ENCODE measurements at regions not wholly inside any gene's neighbourhood (a gene's known extent, or its start where the extent isn't known, plus 50 kb on each side); places are given as distances from the start of the nearest gene placed in this dataset.

- no peak overlapping the region for H3K27ac ChIP-seq (ENCODE audit: low read depth in 1 of 2, low read length in 2 of 2)
- no peak overlapping the region for H3K4me3 ChIP-seq (ENCODE audit: low read length)
- no peaks in the 10 kb centered on the region for H3K27me3 ChIP-seq (ENCODE audit: control insufficient read depth in 1 of 2, insufficient read depth in 2 of 2, low read length in 2 of 2)
- intact Hi-C loops (cut with DNase I, micrococcal nuclease) = no loop called here
- H3K36me3 Mint-ChIP-seq (ENCODE audit: low read depth) = no peaks in the 10 kb centered on the region
- H3K9me3 Mint-ChIP-seq = peaks cover 11% of the 10 kb centered on the region
- H3K4me1 Mint-ChIP-seq (ENCODE audit: low read depth) = no peaks in the 10 kb centered on the region
- H3K36me3 ChIP-seq (ENCODE audit: insufficient read depth, low read length) = no peaks in the 10 kb centered on the region
- ATAC-seq (ENCODE audit: poor library complexity) = no peak
- H3K27ac Mint-ChIP-seq = no peak overlapping the region
- ChIA-PET POLR2A (no interaction called here), CTCF (no interaction called here)
- DNase-seq = no peak
- TF ChIP-seq CTCF (IDR thresholded peaks at IDR 0.05) = no peak
- no peaks in the 10 kb centered on the region for H3K4me1 ChIP-seq (ENCODE audit: insufficient read depth, low read length)
- H3K27me3 Mint-ChIP-seq = no peaks in the 10 kb centered on the region
- H3K4me3 Mint-ChIP-seq = no peak overlapping the region
- H3K9me3 ChIP-seq (ENCODE audit: control insufficient read depth in 1 of 2, insufficient read depth in 1 of 2, low read length in 2 of 2) = peaks cover 0 to 4% of the 10 kb centered on the region in 2 experiments
Observed at GRCh38 chr7:52831321-52831720, 204.1 kb upstream of the POM121L12 start.

- no peak for TF ChIP-seq CTCF (IDR thresholded peaks at IDR 0.05)
- no peaks in the 10 kb centered on the region for H3K36me3 ChIP-seq (ENCODE audit: insufficient read depth, low read length)
- DNase-seq (no peak), ATAC-seq (ENCODE audit: poor library complexity) (no peak)
- no peak overlapping the region for H3K4me3 ChIP-seq (ENCODE audit: low read length)
- Mint-ChIP-seq H3K4me3 (no peak overlapping the region), H3K36me3 (ENCODE audit: low read depth) (no peaks in the 10 kb centered on the region), H3K27me3 (no peaks in the 10 kb centered on the region), H3K4me1 (ENCODE audit: low read depth) (no peaks in the 10 kb centered on the region), H3K9me3 (peaks cover 11% of the 10 kb centered on the region), H3K27ac (no peak overlapping the region)
- intact Hi-C loops (cut with DNase I, micrococcal nuclease) = no loop called here
- H3K27me3 ChIP-seq (ENCODE audit: control insufficient read depth in 1 of 2, insufficient read depth in 2 of 2, low read length in 2 of 2) = no peaks in the 10 kb centered on the region
- H3K9me3 ChIP-seq (ENCODE audit: control insufficient read depth in 1 of 2, insufficient read depth in 1 of 2, low read length in 2 of 2) = peaks cover 0 to 4% of the 10 kb centered on the region in 2 experiments
- POLR2A ChIA-PET = no interaction called here
- no peak overlapping the region for H3K27ac ChIP-seq (ENCODE audit: low read depth in 1 of 2, low read length in 2 of 2)
- CTCF ChIA-PET = no interaction called here
- H3K4me1 ChIP-seq (ENCODE audit: insufficient read depth, low read length) = no peaks in the 10 kb centered on the region
Observed at GRCh38 chr7:52830801-52831200, 204.6 kb upstream of the POM121L12 start.

- intact Hi-C loops (cut with DNase I, micrococcal nuclease) = no loop called here
- H3K4me1 Mint-ChIP-seq (ENCODE audit: low read depth) = no peaks in the 10 kb centered on the region
- peaks cover 4 to 17% of the 10 kb centered on the region in 2 experiments for H3K9me3 ChIP-seq (ENCODE audit: control insufficient read depth in 1 of 2, insufficient read depth in 1 of 2, low read length in 2 of 2)
Observed at GRCh38 chr7:52826515-52827265, 208.7 kb upstream of the POM121L12 start.

More at GRCh38 chr7:52826515-52827265, 208.7 kb upstream of the POM121L12 start:
- Histone ChIP-seq H3K4me1 (ENCODE audit: insufficient read depth, low read length) (no peaks in the 10 kb centered on the region), H3K27ac (ENCODE audit: low read depth in 1 of 2, low read length in 2 of 2) (no peak overlapping the region), H3K36me3 (ENCODE audit: insufficient read depth, low read length) (no peaks in the 10 kb centered on the region), H3K4me3 (ENCODE audit: low read length) (no peak overlapping the region), H3K27me3 (ENCODE audit: control insufficient read depth in 1 of 2, insufficient read depth in 2 of 2, low read length in 2 of 2) (no peaks in the 10 kb centered on the region)
- POLR2A ChIA-PET = no interaction called here
- DNase-seq = no peak
- Mint-ChIP-seq H3K4me3 (no peak overlapping the region), H3K36me3 (ENCODE audit: low read depth) (no peaks in the 10 kb centered on the region), H3K27me3 (no peaks in the 10 kb centered on the region), H3K9me3 (peaks cover 10% of the 10 kb centered on the region), H3K27ac (no peak overlapping the region)
- CTCF ChIA-PET = no interaction called here
- ATAC-seq (ENCODE audit: poor library complexity) = no peak
- TF ChIP-seq CTCF (IDR thresholded peaks at IDR 0.05) = no peak

Data from CD4-positive, alpha-beta T cell (primary cell).